Gastroesophageal sphincter (tissue), 3 donors: ENCODE measurements at regions not wholly inside any gene's neighbourhood (a gene's known extent, or its start where the extent isn't known, plus 50 kb on each side); places are given as distances from the start of the nearest gene placed in this dataset.

Experiments
- POLR2A ChIP-seq, 2 donors: fragments of 450-650 bp; IDR thresholded peaks; one replicate each; pipeline ENCODE4 v1.6.1; 2017; ENCODE audit warnings: antibody characterized with exemption in 2 of 2, mild to moderate bottlenecking in 2 of 2, moderate library complexity in 1 of 2
- POLR2AphosphoS5 ChIP-seq: sonication (generic); formaldehyde crosslinking; IDR thresholded peaks from one replicate; pipeline ENCODE4 v1.6.1; 2017; ENCODE audit warnings: antibody characterized with exemption
- TF ChIP-seq, protein P1 (sequence below), 4 experiments: fragments of 200-600 bp in 2 of 4; fragments of 450-650 bp in 2 of 4; sonication (generic) in 1 of 4; IDR thresholded peaks; one replicate each; pipeline ENCODE4 v1.5.1; 2017 to 2019; ENCODE audit warnings: antibody characterized with exemption in 4 of 4, mild to moderate bottlenecking in 2 of 4, moderate library complexity in 2 of 4

DNA sequence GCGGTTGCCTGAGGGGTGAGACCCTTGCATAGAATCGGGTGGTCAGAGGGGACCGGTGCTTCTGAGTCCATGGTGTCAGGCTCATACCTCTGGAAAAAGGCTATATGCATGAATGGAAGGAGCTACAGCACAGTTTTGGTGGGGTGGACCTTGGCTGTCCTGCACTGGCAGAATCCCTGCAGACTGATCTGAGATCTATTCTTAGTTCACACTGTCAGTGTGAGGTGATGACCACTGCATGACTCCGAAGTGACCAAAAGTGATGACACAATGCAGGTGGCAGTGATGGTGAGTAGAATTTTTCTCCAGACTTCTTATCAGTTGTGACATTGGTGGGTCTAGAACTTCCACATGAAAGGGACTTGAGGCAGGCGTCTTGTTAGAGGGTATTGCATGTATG is 105.2 kb upstream of the SLC28A3 start:
- TF ChIP-seq, protein P1, sequence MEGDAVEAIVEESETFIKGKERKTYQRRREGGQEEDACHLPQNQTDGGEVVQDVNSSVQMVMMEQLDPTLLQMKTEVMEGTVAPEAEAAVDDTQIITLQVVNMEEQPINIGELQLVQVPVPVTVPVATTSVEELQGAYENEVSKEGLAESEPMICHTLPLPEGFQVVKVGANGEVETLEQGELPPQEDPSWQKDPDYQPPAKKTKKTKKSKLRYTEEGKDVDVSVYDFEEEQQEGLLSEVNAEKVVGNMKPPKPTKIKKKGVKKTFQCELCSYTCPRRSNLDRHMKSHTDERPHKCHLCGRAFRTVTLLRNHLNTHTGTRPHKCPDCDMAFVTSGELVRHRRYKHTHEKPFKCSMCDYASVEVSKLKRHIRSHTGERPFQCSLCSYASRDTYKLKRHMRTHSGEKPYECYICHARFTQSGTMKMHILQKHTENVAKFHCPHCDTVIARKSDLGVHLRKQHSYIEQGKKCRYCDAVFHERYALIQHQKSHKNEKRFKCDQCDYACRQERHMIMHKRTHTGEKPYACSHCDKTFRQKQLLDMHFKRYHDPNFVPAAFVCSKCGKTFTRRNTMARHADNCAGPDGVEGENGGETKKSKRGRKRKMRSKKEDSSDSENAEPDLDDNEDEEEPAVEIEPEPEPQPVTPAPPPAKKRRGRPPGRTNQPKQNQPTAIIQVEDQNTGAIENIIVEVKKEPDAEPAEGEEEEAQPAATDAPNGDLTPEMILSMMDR (IDR thresholded peaks at IDR 0.05), result no peak
- TF ChIP-seq POLR2A (IDR thresholded peaks at IDR 0.05) (no peak), POLR2AphosphoS5 (no peak)
